SK-N-SH (cell line): ENCODE measurements at regions not wholly inside any gene's neighbourhood (a gene's known extent, or its start where the extent isn't known, plus 50 kb on each side); places are given as distances from the start of the nearest gene placed in this dataset.
A peak's percentile ranks its signal among the peaks of the same experiment; 100 is the strongest.

Source experiments
- CTCF ChIA-PET: fragments of 300-600, 350-600 bp; formaldehyde crosslinking; extraction: SDS; loops from one replicate; lab custom pipeline; 2021; lab: Yijun Ruan, JAX
- POLR2A ChIA-PET: fragments of 350-600 bp; sonication (Branson Sonifier 250); formaldehyde crosslinking; extraction: SDS; loops from one replicate; lab custom pipeline; 2020; ENCODE audit warnings: antibody characterized with exemption, inconsistent platforms; lab: Yijun Ruan, JAX
- DNase-seq: peaks from one replicate; pipeline ENCODE4 v3.0.0; 2012
- H2AFZ ChIP-seq: fragments of 200-600 bp; sonication (generic); 2 replicates; pipeline ENCODE4 v1.8.1; 2016; ENCODE audit warnings: antibody characterized with exemption, mild to moderate bottlenecking, low read depth
- H3F3A ChIP-seq: fragments of 200-600 bp; sonication (generic); replicated peaks from 2 replicates; pipeline ENCODE3; 2016; ENCODE audit warnings: antibody characterized with exemption, mild to moderate bottlenecking; ENCODE audit not compliant: insufficient read depth
- H3K27ac ChIP-seq, 2 experiments: fragments of 200-500 bp in 1 of 2; fragments of 200-600 bp in 1 of 2; sonication (Bioruptor generic) in 1 of 2; sonication (generic), shearing (Covaris generic) in 1 of 2; 2 replicates each; pipeline versions ENCODE4 v1.5.1 to v1.6.1; 2014 to 2016; ENCODE audit warnings: low read depth in 2 of 2, inconsistent platforms in 1 of 2, low read length in 1 of 2, mild to moderate bottlenecking in 1 of 2, mixed read lengths in 1 of 2
- H3K27me3 ChIP-seq: fragments of 200-600 bp; sonication (generic), shearing (Covaris generic); 2 replicates; pipeline ENCODE4 v1.6.1; 2016; ENCODE audit warnings: mixed run types; ENCODE audit not compliant: insufficient read depth
- H3K36me3 ChIP-seq, 2 experiments: fragments of 200-500 bp in 1 of 2; fragments of 200-600 bp in 1 of 2; sonication (Bioruptor generic) in 1 of 2; sonication (generic) in 1 of 2; replicated peaks in 1 of 2; 2 replicates each; pipeline versions ENCODE3 to v1.5.1; 2014 to 2016; ENCODE audit warnings: low read length in 1 of 2, mild to moderate bottlenecking in 1 of 2; ENCODE audit not compliant: insufficient read depth in 2 of 2, control insufficient read depth in 1 of 2
- H3K4me1 ChIP-seq, 2 experiments: fragments of 200-500 bp in 1 of 2; fragments of 200-600 bp in 1 of 2; sonication (Bioruptor generic) in 1 of 2; sonication (generic), shearing (Covaris generic) in 1 of 2; 2 replicates each; pipeline versions ENCODE4 v1.5.1 to v1.6.1; 2014 to 2016; ENCODE audit warnings: low read depth in 1 of 2, low read length in 1 of 2, mixed run types in 1 of 2; ENCODE audit not compliant: insufficient read depth in 2 of 2, control insufficient read depth in 1 of 2
- H3K4me2 ChIP-seq: fragments of 200-600 bp; sonication (generic), shearing (Covaris generic); 2 replicates; pipeline ENCODE4 v1.6.1; 2017; ENCODE audit warnings: mixed run types
- H3K4me3 ChIP-seq, 2 experiments: fragments of 200-500 bp in 1 of 2; fragments of 200-600 bp in 1 of 2; sonication (Bioruptor generic) in 1 of 2; sonication (generic), shearing (Covaris generic) in 1 of 2; 2 replicates each; pipeline versions ENCODE4 v1.5.1 to v1.8.1; 2014 to 2016; ENCODE audit warnings: low read depth in 2 of 2, inconsistent platforms in 1 of 2, low read length in 1 of 2, mild to moderate bottlenecking in 1 of 2, mixed read lengths in 1 of 2, moderate library complexity in 1 of 2
- H3K79me2 ChIP-seq: fragments of 200-600 bp; sonication (generic); 2 replicates; pipeline ENCODE4 v1.8.1; 2017; ENCODE audit warnings: mild to moderate bottlenecking; ENCODE audit not compliant: insufficient read depth
- H3K9ac ChIP-seq: fragments of 200-600 bp; sonication (generic); 2 replicates; pipeline ENCODE4 v1.6.1; 2017; ENCODE audit warnings: mixed run types
- H3K9me2 ChIP-seq: fragments of 200-600 bp; sonication (generic); 2 replicates; pipeline ENCODE4 v1.6.1; 2017; ENCODE audit warnings: mixed run types
- H3K9me3 ChIP-seq: fragments of 200-600 bp; sonication (generic); 2 replicates; pipeline ENCODE4 v1.6.1; 2017; ENCODE audit warnings: mixed run types, mild to moderate bottlenecking, moderate library complexity
- H4K20me1 ChIP-seq: fragments of 200-600 bp; sonication (generic); 2 replicates; pipeline ENCODE4 v1.6.1; 2017; ENCODE audit warnings: mild to moderate bottlenecking, mixed run types; ENCODE audit not compliant: insufficient read depth
- CHD2 ChIP-seq: fragments of 150-350 bp; IDR thresholded peaks from 2 replicates; pipeline ENCODE4 v1.6.1; 2018; ENCODE audit warnings: low read length; ENCODE audit not compliant: partially characterized antibody
- CTCF ChIP-seq: fragments of 200-600 bp; sonication (generic); IDR thresholded peaks from 2 replicates; pipeline ENCODE4 v1.6.1; 2017; ENCODE audit warnings: antibody characterized with exemption, mild to moderate bottlenecking, moderate library complexity
- EP300 ChIP-seq, 2 experiments: IDR thresholded peaks; 2 replicates each; pipeline versions ENCODE4 v1.4.0 to v1.6.1; 2012; ENCODE audit warnings: borderline replicate concordance in 1 of 2, low read depth in 1 of 2, low read length in 1 of 2
- FOSL2 ChIP-seq: IDR thresholded peaks from 2 replicates; pipeline ENCODE4 v1.4.0; 2012; ENCODE audit warnings: low read depth, mild to moderate bottlenecking, moderate library complexity, borderline replicate concordance
- FOXM1 ChIP-seq: IDR thresholded peaks from 2 replicates; pipeline ENCODE4 v1.4.0; 2012; ENCODE audit warnings: low read depth, mild to moderate bottlenecking
- GABPA ChIP-seq: IDR thresholded peaks from 2 replicates; pipeline ENCODE4 v1.4.0; 2012; ENCODE audit warnings: low read depth, mild to moderate bottlenecking
- GATA2 ChIP-seq: sonication (generic); formaldehyde crosslinking; IDR thresholded peaks from 2 replicates; pipeline ENCODE4 v1.5.0; 2020; ENCODE audit warnings: mild to moderate bottlenecking, missing genetic modification reagents
- MEF2A ChIP-seq: IDR thresholded peaks from 2 replicates; pipeline ENCODE4 v1.4.0; 2012; ENCODE audit warnings: low read depth, borderline replicate concordance
- MXI1 ChIP-seq: IDR thresholded peaks from 2 replicates; pipeline ENCODE4 v1.6.1; 2012; ENCODE audit warnings: mild to moderate bottlenecking, low read depth, low read length, improper control_type of control experiment
- NFIC ChIP-seq: IDR thresholded peaks from 2 replicates; pipeline ENCODE4 v1.4.0; 2012; ENCODE audit warnings: borderline replicate concordance
- PBX3 ChIP-seq: IDR thresholded peaks from 2 replicates; pipeline ENCODE4; 2012
- REST ChIP-seq: IDR thresholded peaks from 2 replicates; pipeline ENCODE4 v1.6.1; 2012; ENCODE audit warnings: mild to moderate bottlenecking, low read depth, low read length, moderate library complexity
- RFX5 ChIP-seq: IDR thresholded peaks from 2 replicates; pipeline ENCODE4 v1.6.1; 2012; ENCODE audit warnings: mild to moderate bottlenecking, improper control_type of control experiment, low read length
- RXRA ChIP-seq: IDR thresholded peaks from 2 replicates; pipeline ENCODE4 v1.4.0; 2012; ENCODE audit warnings: low read depth, mild to moderate bottlenecking, borderline replicate concordance
- TAF1 ChIP-seq: IDR thresholded peaks from 2 replicates; pipeline ENCODE4 v1.6.1; 2012; ENCODE audit warnings: low read depth, mild to moderate bottlenecking, low read length, moderate library complexity, borderline replicate concordance
- USF1 ChIP-seq: IDR thresholded peaks from 2 replicates; pipeline ENCODE4 v1.4.0; 2012; ENCODE audit warnings: low read depth, borderline replicate concordance
- YY1 ChIP-seq: IDR thresholded peaks from 2 replicates; pipeline ENCODE4 v1.4.0; 2012; ENCODE audit warnings: low read depth, mild to moderate bottlenecking
- WGBS: methylation state at CpG from one replicate; pipeline ENCODE4 v1.1.6; 2017; ENCODE audit warnings: low lambda C conversion rate; 5-methylcytosine and 5-hydroxymethylcytosine counted together

GRCh38 chr17:68812876-68813584 lies 142.2 kb downstream of the ABCA8 start:
- H3K9ac ChIP-seq = no peak overlapping the region
- no peaks in the 10 kb centered on the region for H3K36me3 ChIP-seq
- no peaks in the 10 kb centered on the region for H3F3A ChIP-seq
- no peaks in the 10 kb centered on the region for H3K9me2 ChIP-seq
- H3K9me3 ChIP-seq = no peaks in the 10 kb centered on the region
- no peaks in the 10 kb centered on the region for H3K27me3 ChIP-seq
- no peak overlapping the region for H3K4me2 ChIP-seq
- CTCF ChIA-PET = no interaction called here
- H3K4me3 ChIP-seq = no peak overlapping the region
- peaks cover 0 to 2% of the 10 kb centered on the region in 2 experiments; a peak in 1 of 4 replicates for H3K4me1 ChIP-seq
- no peak overlapping the region for H2AFZ ChIP-seq
- H3K27ac ChIP-seq = no peak overlapping the region
- POLR2A ChIA-PET = no interaction called here
- no peaks in the 10 kb centered on the region for H3K79me2 ChIP-seq
- 0% methylated on average over 1 of the region's 1 CpG for WGBS
- no peak for DNase-seq
- TF ChIP-seq RXRA (no peak), PBX3 (peak; percentile 34; the same call in 1 of the 2 replicates)
- no peaks in the 10 kb centered on the region for H4K20me1 ChIP-seq

- no peak overlapping the region for H3K4me3 ChIP-seq
- H2AFZ ChIP-seq = no peak overlapping the region
- no peaks in the 10 kb centered on the region for H3K79me2 ChIP-seq
- no peaks in the 10 kb centered on the region for H3K9me2 ChIP-seq
- no peak overlapping the region for H3K9ac ChIP-seq
- TF ChIP-seq RFX5 (no peak), FOXM1 (no peak), MEF2A (no peak), CHD2 (no peak), TAF1 (no peak), RXRA (no peak), PBX3 (no peak), REST (no peak), USF1 (no peak), FOSL2 (no peak), GATA2 (no peak), MXI1 (no peak), CTCF (no peak), GABPA (no peak), YY1 (no peak), EP300 (IDR thresholded peaks at IDR 0.05; ENCODE audit: borderline replicate concordance in 1 of 2, low read depth in 1 of 2, low read length in 1 of 2) (no peak), NFIC (no peak)
- no peaks in the 10 kb centered on the region for H4K20me1 ChIP-seq
- ChIA-PET POLR2A (no interaction called here), CTCF (interaction anchor here (0.9 to 1.5 kb wide), 5 partner anchors 14 to 427 kb away, joined by 3 to 5 read pairs (median 4); no protein-coding TSS in a partner anchor)
- no peak for DNase-seq
- no peaks in the 10 kb centered on the region for H3F3A ChIP-seq
- H3K27ac ChIP-seq = no peak overlapping the region
- H3K4me2 ChIP-seq = no peak overlapping the region
- no peaks in the 10 kb centered on the region for H3K9me3 ChIP-seq
- 40% methylated on average over 2 of the region's 2 CpGs for WGBS
- no peaks in the 10 kb centered on the region for H3K36me3 ChIP-seq
- H3K27me3 ChIP-seq = no peaks in the 10 kb centered on the region
- peaks cover 0 to 6% of the 10 kb centered on the region in 2 experiments; a peak in 1 of 4 replicates for H3K4me1 ChIP-seq
Observed at GRCh38 chr17:68809148-68809547, 146.0 kb downstream of the ABCA8 start.
